GM12801 (cell line): ENCODE measurements at regions not wholly inside any gene's neighbourhood (a gene's known extent, or its start where the extent isn't known, plus 50 kb on each side); places are given as distances from the start of the nearest gene placed in this dataset.

Source experiments
- TF ChIP-seq, protein P1 (sequence below): IDR thresholded peaks from one replicate; pipeline ENCODE4 v1.5.1; 2011; ENCODE audit warnings: control low read depth; ENCODE audit not compliant: insufficient read length; ENCODE audit errors: extremely low read depth

GRCh38 chr18:25825979-25826776 is 264.2 kb downstream of the SS18 start:
- TF ChIP-seq, protein P1, sequence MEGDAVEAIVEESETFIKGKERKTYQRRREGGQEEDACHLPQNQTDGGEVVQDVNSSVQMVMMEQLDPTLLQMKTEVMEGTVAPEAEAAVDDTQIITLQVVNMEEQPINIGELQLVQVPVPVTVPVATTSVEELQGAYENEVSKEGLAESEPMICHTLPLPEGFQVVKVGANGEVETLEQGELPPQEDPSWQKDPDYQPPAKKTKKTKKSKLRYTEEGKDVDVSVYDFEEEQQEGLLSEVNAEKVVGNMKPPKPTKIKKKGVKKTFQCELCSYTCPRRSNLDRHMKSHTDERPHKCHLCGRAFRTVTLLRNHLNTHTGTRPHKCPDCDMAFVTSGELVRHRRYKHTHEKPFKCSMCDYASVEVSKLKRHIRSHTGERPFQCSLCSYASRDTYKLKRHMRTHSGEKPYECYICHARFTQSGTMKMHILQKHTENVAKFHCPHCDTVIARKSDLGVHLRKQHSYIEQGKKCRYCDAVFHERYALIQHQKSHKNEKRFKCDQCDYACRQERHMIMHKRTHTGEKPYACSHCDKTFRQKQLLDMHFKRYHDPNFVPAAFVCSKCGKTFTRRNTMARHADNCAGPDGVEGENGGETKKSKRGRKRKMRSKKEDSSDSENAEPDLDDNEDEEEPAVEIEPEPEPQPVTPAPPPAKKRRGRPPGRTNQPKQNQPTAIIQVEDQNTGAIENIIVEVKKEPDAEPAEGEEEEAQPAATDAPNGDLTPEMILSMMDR, result no peak

- TF ChIP-seq, protein P1, result no peak
Observed at GRCh38 chr18:25825056-25825455, 265.4 kb downstream of the SS18 start.

GRCh38 chr18:25819746-25820363 is 270.6 kb downstream of the SS18 start:
- TF ChIP-seq, protein P1, result no peak

GRCh38 chr18:25818505-25818904 is 271.9 kb downstream of the SS18 start:
- TF ChIP-seq, protein P1, result no peak

- TF ChIP-seq, protein P1, result no peak
Observed at GRCh38 chr18:25817546-25818237, 272.7 kb downstream of the SS18 start.

- TF ChIP-seq, protein P1, result no peak
Observed at GRCh38 chr18:25815659-25816058, 274.8 kb downstream of the SS18 start.

GRCh38 chr18:25814841-25815458 is 275.5 kb downstream of the SS18 start:
- TF ChIP-seq, protein P1, result no peak
